NCI-H748 (cell line): ENCODE measurements at regions not wholly inside any gene's neighbourhood (a gene's known extent, or its start where the extent isn't known, plus 50 kb on each side); places are given as distances from the start of the nearest gene placed in this dataset.

Experiments
- DNase-seq: peaks from one replicate; lab custom pipeline; 2025; ENCODE audit not compliant: unreplicated experiment; lab: John Stamatoyannopoulos, UW

DNA sequence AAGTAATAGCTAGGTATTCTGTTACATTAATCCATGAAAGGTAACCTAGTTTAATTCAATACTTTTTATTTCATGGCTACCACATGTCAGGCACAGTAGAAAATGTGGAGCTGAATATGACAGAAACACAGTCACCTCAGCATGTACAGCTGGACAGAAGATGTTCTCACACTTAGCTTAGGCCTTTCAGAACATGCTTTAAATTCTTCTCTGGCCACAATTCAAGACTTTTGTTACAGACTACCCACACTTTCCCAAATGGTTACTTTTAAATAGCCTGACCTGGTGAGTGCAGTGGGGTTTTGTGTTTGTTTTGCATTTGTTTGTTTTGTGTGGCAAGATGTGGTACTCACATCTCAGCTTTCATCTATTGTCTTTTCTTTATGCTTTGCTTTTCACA, 1079.5 kb downstream of the IGSF11 start:
- peak; percentile 85 for DNase-seq

DNA sequence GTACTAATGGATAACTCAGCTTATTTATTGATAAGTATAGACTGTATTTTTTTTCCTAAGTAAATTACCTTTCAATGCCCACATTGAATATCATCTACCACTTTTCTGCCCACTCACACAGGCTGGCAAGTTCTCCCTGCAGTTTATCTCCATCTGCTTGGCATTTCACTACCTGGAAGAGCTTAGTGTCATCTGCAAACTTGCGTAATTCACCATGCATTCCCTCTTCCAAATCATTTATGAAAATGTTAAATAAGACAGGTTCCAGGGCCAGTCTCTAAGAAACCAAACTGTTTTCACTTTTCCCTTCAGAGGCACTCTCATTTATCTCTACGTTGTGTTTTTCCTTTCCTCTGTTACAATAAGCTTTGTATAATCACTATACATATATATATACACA, 1076.6 kb downstream of the IGSF11 start:
- DNase-seq, result no peak

DNA sequence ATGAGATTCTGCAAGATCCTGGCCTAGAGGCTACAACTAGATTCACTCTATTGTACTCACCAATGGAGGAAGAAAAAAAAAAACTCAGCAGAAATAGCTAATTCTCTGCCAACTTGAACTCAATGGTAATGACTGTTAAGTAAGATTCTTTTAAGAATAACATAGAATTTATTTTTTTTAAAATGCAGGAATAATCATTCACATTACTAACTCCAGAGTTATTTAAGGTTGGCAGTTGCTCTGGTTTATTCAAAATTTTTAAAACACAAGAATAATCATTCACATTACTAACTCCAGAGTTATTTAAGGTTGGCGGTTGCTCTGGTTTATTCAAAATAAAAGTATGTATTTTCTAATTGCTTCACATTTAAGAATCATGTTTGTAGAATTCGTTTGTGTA, 1071.9 kb downstream of the IGSF11 start:
- DNase-seq, result no peak

DNA sequence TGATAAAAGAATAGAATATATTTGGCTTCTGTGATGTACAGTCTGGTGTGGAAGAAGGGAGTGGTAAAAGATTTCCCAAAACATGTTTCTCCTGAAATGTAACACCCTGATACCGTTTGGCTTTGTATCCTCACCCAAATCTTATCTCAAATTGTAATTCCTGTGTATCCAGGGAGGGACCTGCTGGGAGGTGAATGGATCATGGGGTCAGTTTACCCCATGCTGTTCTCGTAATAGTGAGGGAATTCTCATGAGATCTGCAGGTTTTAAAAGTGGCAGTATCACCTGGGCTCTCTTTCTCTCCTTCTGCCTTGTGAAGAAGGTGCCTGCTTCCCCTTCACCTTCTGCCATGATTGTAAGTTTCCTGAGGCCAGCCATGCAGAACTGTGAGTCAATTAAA, 1070.8 kb downstream of the IGSF11 start:
- no peak for DNase-seq

DNA sequence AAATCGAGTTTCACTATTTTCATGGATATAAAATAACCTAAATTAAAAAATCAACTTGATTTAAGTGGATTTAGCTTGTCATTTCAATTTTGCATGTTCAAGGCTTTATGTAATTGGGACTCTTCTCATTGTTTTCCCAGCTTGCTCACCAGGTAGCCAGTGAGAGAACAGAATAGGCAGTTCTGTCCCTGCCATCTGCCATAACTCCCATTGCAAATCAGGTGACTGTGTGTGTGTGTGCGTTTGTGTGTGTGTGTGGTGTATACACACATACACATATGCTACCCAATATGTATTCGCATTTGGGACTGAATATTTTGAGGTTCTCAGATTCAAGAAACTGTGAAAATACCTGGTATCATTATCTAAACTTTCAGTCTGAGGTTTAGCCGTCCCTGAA, 1069.8 kb downstream of the IGSF11 start:
- DNase-seq, result no peak

DNA sequence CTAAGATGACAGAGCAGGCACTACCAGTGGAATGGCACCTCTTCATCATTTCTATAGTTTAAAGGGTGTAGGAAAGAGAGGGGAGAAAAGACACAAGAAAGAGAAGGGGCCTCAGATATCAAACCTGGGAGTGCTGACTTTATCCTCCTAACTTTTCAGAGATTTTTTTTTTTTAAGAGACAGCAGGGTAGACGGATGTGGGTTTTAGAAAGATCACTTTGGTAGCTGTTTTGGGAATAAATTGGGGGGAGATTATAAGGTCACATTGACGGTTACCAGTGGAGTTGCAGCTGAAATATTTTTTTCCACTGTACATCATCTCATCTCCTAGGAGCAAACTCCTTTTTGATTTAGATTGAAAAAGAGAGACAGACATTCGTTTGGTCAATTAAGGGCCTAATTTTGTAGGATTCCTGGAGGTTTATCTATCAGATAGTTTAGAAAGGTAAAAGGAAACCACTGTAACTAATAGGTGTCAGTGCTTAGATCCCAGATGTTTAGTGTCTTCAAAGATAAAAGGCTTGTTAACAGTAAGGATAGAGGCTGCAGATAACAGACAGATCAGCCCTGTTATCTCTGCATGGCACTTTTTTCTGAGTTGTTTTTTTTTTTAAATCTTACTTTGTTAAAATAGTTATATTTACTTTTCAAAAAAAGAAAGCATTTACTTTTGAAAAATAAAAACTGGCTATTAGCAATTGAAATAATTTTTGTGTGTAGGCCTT, 1057.0 kb downstream of the IGSF11 start:
- no peak for DNase-seq

DNA sequence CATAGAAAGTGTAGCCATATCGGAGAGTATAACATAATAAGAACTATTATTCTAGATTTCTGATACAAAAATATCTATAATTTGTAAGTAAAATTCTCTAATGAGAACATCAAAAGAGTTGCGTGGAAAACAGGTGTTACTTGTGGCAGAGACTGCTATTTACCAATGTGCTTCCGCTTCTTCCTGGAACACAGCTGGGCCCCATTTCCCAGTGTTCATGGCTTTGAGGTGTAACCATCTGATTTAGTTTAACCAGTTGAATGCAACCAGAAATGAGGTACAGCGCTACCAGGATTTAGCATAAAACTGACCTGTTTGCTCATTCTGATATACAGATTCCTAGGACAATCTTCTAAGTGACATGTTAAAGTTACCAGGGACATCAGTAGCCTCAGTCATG, 1055.2 kb downstream of the IGSF11 start:
- no peak for DNase-seq

DNA sequence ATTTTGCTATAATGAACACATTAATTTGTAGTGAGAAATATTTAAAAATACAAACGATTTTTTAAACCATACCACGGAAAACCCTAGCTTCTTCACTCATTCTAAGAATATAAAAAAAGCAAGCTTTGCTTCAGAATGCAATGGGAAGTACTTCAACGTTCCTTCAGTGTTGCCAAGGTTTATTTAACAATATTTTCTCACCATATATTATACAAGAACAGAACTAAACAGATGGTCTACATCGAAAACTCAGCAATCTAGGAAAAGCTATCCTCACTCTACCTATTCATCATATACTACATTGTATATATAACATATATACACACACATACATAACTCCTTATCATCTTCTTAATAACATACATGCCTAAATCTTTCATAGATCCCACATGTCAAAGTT, 1047.4 kb downstream of the IGSF11 start:
- DNase-seq, result no peak

DNA sequence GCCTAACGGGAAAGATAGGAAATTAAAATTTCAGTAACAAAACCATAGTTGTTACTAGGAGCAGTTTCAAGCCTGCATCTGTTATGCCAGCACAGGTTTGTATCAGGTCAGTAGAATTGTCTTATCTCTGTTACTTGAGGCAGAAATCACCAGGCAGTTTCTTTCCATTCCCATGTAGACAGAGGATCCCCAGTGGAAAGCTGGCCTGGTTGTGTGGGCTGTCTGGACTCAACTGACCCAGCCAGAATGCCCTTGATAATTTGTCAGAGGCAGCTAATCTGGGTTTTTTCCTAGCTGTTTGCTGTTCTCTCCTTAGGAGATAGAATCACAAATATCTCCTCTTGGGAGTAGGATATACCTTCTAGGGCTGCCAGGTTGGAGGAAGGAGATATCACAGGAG, 1044.7 kb downstream of the IGSF11 start:
- no peak for DNase-seq

DNA sequence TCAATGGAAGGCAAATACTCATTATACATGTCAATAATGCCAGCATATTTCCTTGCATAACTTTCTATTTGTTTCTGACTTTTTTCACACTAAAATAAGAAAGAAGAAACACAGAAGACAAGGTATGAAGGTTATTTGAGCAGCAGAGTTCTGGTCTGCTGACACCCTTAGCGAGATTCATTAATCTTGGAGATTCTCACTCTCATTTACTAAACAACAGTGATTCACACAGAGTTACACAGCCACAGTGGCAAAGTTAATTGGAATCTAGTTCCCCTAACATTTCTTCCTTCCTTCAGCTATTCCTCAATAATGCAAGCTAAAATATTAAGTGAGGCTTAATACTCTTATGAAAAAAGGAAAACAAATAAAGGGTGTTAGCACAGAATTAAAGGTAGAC, 1044.0 kb downstream of the IGSF11 start:
- DNase-seq, result no peak

DNA sequence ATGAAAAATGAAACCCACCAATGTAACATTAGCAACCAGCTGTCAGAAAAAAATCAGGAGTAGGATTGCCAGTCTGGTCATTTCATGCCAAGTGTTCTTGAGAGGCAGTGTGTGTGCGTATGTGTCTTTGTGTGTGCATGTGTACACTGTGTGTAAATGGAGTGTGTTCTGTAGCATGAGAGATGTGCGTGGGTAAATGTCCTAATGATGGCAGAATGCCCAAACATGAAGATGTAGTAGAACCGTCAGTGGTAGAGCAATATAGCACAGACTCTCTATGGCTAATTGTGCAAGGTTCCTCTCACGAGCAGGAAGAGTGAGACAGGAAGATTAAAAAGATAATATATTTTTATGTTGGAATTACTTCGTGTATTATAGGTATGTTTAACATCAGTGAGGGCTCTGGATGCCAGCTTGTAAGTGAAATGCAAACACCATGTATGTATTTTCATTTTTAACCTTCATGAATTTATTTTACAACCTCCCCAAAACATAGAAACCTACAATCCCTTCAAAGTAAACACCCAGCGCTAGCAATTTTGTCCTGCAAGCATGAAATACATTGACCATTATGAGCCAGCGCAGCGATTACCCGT, 1038.7 kb downstream of the IGSF11 start:
- DNase-seq, result peak; percentile 28

DNA sequence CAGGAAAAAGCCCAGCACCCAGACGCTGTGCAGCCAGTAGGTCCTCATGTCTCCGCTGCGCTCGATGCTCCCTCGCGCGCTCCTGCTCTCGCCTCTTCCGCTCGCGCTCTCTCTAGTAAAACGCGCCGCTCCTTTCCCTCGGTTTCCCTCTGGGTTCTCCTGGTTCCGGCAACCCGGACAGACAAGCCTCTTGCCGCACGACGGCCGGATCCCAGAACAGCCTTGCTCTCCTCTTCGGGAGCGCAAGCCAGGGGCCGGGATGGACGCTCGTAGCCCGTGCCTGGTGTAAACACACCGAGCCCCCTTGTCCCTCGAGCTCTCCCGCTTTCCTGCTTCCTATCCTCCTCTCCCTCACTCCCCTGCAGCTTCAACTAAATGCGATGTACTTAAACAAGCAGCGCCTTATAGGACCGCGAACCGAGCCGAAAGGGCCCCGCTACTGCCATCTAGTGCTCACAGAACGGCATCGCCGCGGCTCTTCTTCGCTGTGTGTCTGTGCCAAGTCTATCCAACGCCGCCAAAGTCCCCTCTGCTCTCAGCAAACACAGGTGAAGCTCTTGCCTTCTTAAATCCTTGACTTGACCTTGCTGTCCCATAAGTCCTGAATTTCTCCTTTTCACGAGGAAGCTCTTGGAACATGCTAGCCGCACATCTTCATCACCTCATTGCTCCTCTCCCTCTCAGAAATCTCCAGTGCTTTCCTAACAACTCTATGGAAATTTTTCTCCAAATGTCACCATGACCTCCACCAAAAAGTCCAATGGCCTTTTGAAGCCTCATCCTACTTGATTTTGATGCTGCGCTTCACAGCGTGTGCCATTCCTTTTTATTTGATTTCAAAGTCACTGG, 1037.2 kb downstream of the IGSF11 start:
- DNase-seq, result peak; percentile 90

DNA sequence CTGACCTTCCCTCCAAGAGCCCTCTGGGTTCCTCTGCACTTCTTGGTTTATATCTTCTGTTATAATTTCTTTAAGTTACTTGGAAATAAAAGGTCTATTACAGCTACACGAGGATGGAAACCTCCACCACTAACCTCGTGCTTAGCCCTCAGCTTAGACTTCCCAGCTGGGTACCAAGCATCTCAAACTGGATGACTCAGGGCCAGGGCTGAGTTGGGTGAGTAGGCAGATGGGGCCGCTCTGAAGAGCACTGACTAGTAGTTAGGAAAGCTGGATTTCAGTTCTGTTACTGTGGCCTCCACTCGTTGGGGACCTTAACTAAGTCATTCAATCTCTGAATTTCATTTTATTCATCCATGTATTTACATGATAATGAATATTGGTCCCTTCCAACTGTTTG, 1036.6 kb downstream of the IGSF11 start:
- no peak for DNase-seq

DNA sequence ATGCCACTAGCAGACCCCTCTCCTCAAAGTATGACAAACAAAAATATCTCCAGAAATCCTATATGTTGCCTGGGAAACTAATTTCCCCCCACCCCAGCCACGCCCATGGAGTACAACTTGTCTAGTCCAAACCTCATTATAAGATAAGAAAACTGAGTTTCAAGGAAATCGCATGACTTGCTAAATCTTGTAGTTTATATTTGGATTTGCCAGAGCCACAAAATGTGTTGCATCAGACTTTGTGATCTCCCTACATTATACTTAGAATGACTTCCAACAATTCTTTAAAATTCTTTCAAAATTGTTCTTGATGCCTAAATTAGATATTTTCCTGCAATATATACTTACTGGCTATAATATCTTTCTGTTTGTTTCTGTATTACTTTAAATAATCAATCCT, 1034.4 kb downstream of the IGSF11 start:
- no peak for DNase-seq

DNA sequence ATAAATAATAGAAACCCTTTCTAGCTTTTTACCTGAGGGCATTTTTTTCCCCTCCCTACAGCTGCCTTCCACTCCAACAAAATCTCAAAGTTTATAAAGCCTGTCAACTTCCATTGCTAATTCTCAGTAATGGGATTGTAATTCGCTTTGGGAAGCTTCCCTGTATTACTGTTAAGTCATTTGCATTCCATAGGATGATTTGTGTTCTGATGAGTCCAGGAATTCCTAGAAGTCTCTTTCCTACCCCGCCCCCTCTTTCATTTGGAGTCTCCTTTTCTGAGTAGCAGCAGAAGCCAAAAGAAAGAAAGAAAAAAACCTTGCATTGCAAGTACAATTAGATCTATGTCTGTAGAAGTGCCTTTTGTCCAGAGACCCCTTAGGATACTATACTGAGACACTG, 1033.3 kb downstream of the IGSF11 start:
- DNase-seq, result no peak

DNA sequence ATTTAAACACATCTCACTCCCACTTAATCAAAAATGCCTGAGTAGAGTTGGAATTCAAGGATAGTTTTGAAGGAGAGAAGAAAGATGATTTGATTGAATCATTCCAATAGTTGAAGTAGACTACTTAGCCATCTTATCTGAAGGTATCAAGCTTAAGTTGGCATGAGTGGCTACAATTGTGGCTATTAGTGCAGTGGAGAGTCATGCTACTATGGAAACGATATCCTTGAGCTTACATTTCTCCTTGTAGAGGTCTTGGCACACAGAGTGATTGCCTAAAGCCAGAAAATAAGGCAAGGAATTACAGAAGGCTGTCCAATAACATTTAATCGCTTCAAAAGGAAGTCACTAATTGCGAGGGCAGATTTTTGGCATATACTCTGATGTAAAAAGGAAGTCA, 1022.7 kb downstream of the IGSF11 start:
- no peak for DNase-seq

DNA sequence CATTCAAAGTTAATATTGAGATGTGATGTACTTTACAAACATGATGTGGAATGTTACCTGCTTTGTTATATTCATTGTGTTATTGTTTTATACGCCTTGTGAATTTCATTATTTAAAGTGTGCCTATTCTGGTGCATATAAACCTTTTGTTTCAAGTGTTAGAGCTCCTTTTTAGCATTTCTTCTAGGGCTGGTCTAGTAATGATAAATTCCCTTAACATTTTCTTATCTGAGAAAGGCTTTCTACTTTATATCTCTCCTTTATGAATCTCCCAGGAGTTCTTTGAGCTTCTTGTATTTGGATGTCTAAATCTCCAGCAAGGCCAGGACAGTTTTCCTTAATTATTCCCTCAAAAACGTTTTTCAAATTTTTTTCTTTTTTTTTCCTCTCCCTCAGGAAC, 1005.6 kb downstream of the IGSF11 start:
- no peak for DNase-seq

DNA sequence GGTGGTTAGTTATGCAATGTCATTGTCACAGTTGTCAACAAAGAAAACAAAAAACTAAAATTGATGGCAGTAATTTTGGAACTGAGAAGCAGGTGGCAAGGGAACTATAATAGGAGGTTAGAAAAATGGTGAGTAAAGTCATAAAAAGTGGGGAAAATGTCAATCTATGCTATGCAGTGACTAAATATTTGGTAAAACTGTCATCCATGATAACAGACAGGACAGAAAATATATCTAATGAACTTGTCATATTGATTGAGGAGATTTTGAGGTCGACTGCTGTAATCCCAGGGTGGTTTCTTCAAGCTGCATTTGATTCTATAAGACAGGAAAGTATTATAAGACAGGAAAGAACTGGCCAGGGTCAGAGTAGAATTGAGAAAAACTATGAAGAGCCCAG, 998.4 kb downstream of the IGSF11 start:
- no peak for DNase-seq

DNA sequence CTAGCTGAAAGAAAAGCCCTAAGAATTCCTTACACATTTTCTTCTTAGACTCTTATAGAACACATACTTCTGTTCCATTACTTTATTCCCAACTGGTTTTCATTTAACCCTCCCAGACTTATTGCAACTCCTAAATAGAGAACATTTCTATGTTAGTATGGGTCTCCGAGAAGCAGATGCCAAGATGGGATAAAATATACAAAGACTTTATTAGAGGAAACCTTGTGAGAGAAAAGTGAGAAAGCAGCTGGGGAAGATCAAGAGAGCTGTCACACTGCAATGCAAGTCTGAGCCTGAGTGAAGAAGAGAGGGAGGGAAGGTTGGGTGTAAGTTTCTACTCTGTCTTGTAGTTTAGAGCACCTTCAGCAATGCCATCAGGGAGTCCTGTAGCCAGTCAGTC, 979.3 kb downstream of the IGSF11 start:
- DNase-seq, result no peak

DNA sequence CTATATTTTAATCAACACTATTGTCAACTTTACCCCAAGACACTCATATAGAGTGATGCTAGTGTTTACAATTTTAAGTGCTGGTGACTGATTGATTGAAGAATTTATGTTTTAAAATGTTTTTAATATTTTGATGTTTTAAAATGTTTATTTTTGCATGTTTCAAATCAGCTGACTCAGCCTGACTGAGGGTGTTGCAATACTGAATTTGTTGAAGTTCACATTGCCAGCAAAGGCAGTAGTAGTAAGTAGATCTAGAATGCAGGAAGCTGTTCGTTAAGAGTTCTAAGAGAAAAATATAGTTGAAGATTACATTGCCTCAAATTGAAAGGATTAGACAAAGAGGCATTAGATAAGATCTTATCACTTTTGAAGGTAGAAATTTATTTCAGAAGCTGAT, 977.6 kb downstream of the IGSF11 start:
- DNase-seq, result no peak

DNA sequence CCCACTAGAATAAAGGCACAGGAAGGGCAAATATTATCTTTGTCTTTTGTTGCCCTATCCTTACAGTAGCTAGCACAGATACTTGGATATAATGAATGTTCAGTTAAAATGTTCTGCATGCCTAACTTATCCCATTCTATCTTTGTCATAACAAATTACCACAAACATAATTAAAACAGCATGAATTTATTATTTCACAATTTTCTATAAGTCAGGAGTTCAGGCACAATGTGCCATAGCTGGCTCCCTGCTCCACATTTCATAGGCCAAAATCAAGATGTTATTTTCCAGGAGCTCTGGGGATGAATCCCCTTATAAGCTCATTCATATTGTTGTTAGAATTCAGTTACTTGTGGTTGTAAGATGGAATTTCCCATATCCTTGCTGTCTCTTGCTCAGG, 975.5 kb downstream of the IGSF11 start:
- no peak for DNase-seq

DNA sequence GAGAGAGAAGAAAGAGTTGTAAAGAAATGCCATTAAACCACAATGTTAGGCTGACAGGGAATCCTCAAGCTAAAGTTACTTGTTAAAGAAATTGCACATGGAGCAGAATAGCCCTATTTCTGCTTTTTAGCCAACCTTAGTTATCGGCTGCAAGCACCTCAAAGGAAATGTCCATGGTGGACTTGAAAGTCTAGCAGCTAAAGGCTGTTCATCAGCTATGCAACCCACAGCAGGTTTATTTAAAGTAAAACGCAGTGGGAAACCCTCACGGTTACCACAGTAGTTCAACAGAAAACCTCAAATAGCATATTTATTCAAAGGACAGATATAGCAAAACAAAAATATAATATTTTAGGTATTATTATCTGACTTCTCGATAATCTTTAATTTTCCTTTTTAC, 967.2 kb downstream of the IGSF11 start:
- DNase-seq, result no peak
